Lower leg skin (tissue), 3 donors: ENCODE measurements at regions not wholly inside any gene's neighbourhood (a gene's known extent, or its start where the extent isn't known, plus 50 kb on each side); places are given as distances from the start of the nearest gene placed in this dataset.

Source experiments
- POLR2A ChIP-seq, 2 donors: fragments of 450-650 bp; IDR thresholded peaks; one replicate each; pipeline ENCODE4 v1.6.1; 2016 to 2017; ENCODE audit warnings: antibody characterized with exemption in 2 of 2, mild to moderate bottlenecking in 1 of 2, moderate library complexity in 1 of 2
- TF ChIP-seq, protein P1 (sequence below), 3 donors: fragments of 450-650 bp; IDR thresholded peaks; one replicate each; pipeline ENCODE4 v1.5.1; 2016; ENCODE audit warnings: antibody characterized with exemption in 3 of 3, mild to moderate bottlenecking in 3 of 3, moderate library complexity in 2 of 3

DNA sequence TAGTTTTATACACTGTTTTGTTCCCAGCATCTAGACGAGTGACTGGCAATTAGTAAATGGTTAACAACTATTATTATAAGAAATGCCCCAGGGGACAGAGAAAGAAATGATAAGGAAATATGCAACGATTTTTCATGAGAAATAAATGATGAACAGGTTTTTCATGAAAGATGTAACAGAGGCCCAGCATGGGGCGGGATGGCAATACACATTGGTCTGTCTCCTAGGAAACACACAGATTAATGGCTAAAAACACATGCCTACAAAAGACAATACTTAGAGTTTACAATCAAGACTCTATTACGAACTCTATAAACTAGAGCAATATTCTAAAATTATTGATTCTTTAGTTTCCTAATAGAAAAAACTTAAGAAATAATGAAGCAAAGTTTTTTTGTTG lies 441.5 kb upstream of the CDH9 start:
- TF ChIP-seq, protein P1, sequence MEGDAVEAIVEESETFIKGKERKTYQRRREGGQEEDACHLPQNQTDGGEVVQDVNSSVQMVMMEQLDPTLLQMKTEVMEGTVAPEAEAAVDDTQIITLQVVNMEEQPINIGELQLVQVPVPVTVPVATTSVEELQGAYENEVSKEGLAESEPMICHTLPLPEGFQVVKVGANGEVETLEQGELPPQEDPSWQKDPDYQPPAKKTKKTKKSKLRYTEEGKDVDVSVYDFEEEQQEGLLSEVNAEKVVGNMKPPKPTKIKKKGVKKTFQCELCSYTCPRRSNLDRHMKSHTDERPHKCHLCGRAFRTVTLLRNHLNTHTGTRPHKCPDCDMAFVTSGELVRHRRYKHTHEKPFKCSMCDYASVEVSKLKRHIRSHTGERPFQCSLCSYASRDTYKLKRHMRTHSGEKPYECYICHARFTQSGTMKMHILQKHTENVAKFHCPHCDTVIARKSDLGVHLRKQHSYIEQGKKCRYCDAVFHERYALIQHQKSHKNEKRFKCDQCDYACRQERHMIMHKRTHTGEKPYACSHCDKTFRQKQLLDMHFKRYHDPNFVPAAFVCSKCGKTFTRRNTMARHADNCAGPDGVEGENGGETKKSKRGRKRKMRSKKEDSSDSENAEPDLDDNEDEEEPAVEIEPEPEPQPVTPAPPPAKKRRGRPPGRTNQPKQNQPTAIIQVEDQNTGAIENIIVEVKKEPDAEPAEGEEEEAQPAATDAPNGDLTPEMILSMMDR (IDR thresholded peaks at IDR 0.05), result no peak
- TF ChIP-seq POLR2A (IDR thresholded peaks at IDR 0.05), result no peak
